Esophagus mucosa (tissue), 1 donor: ENCODE measurements at regions not wholly inside any gene's neighbourhood (a gene's known extent, or its start where the extent isn't known, plus 50 kb on each side); places are given as distances from the start of the nearest gene placed in this dataset.

Source experiments
- ATAC-seq: fragments of 200-7000 bp; cut with Tn5 transposase; one replicate; pipeline ENCODE4 v1.9.1; 2020
- donor health status: DM: yes; HTN: yes; CAD: no.

DNA sequence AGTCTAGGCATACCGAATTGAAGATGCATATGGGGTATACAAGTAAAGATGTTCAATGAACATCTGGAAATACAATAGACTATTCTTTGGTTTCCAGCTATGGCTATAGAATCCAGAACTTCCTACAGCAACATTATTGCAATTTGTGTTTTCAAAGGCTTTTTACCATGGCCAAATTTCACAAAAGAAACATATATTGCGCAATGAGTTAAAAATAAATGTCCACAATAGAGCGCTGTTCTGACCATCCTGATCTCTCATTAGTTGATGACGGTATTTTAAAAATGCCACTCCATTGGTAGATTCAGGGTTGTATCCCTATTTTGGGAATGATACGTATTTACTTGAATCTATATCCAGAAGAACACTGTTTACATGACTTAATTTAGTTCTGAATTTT is 139.2 kb downstream of the LINC00632 start:
- ATAC-seq = no peak

- no peak for ATAC-seq
Measured at GRCh38 chrX:140860718-140861117, 141.7 kb upstream of the SPANXB1 start.

DNA sequence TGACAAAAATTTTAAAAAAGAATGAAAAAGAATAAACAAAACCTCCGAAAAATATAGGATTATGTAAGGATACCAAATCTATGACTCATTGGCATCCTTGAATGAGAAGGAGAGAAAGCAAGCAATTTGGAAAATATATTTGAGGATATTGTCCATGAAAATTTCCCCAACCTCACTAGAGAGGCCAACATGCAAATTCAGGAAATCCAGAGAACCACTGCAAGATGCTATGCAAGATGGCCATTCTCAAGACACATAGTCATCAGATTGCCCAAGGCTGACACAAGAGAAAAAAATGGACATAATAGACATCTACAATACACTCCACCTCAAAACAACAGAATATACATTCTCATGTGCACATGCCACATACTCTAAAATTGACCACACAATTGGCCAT is 135.9 kb upstream of the SPANXB1 start:
- ATAC-seq = no peak

GRCh38 chrX:140912606-140913005 is 89.8 kb upstream of the SPANXB1 start:
- ATAC-seq = no peak

GRCh38 chrX:140913802-140914501 is 88.4 kb upstream of the SPANXB1 start:
- no peak for ATAC-seq

DNA sequence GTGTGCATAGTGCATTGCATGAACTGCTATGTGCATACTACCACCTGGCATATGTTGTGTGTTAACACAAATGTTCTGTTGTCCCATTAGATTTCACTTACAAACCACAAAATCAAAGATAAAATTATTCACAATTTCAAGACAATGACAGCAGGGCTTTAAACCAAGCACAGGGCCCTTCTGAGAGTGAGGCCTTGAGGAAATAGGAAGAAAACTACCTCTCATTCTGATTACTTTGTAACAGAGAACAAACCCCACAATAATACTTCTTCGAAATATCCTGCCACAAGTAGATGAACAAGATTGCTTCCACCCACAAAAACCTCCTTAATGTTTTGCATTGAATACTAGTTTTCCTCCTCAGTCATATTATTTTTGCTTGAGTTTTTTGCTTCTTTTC is 85.5 kb upstream of the SPANXB1 start:
- no peak for ATAC-seq

DNA sequence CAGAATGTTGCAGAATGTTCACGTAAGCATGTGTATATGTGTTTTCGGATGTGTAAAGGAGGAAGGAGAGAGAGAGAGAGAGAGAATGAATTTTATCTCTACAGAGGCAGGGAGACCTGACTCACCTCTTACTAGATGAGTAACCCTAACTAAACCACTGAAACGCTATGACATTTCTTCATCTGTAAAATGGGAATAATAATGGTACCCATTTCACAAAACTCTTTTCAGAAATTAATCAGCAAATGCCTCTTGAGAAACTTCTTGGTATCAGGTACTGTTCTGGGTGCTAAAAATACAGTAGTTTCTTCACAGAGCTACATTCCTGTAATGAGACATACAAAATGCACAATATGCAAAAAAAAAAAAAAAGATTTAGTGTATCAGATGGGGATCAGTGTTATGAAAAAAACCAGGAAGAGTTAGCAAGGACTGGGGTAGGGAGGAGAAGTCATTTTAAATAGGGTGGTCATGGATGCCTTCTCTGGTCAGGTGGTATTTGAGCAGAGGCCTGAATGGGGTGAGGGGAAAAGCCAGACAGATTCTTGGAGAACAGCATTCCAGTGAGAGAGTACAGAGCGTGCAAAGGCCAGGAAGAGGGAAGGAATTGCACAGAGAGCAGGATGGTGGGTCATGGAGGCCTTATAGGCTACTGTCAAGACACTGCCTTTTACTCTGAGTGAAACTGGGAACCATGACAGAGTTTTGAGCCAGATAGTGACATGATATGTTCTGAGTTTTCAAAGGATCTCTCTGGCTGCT is 84.9 kb upstream of the SPANXB1 start:
- ATAC-seq = no peak

- peak; percentile 52 for ATAC-seq
Measured at GRCh38 chrX:140918398-140919038, 83.9 kb upstream of the SPANXB1 start.

- ATAC-seq = no peak
Measured at GRCh38 chrX:140920416-140920815, 82.0 kb upstream of the SPANXB1 start.

DNA sequence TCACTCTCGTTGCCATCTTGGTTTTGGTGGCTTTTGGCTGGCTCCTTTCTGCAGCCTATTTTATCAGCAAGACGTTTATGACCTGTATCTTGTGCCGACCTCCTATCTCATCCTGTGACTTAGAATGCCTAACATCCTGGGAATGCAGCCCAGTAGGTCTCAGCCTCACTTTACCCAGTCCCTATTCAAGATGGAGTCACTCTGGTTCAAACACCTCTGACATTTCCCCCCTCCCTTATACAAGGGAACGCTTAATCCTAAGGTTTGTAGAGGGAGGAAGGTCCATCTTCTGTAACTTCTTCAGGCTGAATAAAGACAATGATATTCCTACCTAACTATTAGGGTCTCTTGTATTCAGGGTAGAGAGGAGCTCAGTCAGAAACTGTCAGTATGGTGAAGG is 79.3 kb upstream of the SPANXB1 start:
- ATAC-seq = no peak

DNA sequence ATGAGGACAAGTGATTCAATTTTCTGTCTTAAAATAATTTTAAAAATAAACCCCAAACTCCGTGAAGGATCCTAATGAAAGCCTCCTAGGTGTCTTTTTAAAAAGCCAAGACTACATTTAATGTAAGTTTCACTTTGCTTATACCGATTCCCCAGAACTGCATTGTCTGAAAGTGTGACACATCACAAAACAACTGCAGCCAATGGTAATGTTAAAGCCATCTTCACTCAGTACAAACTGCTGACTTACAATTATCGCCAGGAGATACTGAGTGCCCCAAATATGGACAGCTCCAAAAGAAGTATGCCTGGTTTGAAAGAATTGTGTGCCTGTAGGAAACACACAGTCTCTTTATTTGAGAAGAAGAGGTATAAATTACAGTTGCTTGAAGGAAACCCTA is 73.7 kb upstream of the SPANXB1 start:
- ATAC-seq = no peak

DNA sequence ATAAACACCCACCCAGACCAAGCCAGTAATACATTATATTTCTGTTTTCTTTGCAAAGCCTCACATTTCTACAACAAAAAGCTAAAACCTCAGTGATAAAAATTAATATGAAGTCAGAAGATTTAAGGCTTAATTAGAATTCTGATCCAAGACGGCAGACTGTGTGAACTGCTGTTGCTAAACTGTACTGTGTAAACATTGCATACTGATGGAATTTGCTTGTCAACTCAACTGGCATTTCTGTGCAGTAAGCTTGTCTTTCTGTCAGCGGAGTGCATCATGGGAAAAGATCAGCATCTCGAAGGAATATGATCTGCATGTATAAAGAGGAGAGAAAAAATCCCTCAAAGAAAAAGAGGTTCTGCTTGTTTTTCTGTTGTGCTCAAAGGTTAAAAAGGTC is 69.4 kb upstream of the SPANXB1 start:
- no peak for ATAC-seq

DNA sequence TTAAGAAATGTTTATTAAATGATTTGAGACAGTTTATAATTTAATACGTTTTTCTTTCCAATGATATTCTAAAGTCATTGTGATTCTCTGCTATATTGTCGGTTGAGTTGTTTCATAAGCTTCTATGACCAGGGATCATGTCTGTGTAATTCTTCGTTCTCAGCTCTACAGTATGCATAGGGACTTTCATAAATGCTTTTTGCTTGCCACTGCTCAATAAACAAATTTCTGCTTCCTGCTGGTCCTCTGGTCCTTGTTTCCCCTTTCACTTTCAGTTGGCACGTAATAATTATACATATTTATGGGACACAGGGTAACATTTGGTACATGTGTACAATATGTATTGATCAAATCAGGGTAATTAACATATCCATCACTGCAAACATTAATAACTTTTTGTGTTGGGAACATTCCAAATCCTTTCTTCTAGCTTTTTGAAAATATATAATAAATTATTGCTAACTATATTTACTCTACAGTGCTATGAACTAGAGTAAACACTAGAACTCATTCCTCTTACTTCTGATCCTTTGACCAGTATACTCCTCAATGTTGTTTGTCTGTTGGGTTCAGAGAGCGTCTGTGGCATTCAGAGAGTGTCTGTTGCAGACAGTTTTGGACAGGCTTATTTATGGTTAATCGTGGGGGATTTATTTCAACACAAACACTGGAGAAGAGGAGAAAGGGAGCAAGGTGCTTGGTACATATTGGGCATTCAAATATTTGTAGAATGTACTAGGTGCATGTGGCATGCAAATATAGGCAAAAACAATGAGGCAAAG is 68.3 kb upstream of the SPANXB1 start:
- ATAC-seq = no peak

- no peak for ATAC-seq
Measured at GRCh38 chrX:140943513-140943912, 58.9 kb upstream of the SPANXB1 start.

DNA sequence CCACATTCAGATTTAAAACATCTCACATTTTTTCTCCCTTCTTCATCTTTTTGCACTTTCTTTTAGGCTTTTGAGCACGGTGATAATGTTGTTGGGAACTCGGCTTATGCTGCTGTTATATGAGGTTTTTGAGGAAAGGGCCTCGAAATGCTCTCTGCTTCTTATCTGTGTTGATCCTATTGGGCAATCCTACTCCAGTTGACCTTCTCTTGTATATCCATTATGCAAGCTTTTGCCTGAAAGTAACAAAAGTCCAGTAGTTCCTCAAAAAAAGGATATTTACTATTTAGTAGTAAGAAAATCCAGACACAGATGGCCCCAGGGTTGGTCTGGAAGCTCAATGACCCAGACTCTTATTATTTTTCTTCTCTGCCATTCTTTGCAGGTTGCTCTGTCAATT is 57.7 kb upstream of the SPANXB1 start:
- ATAC-seq = no peak

GRCh38 chrX:140948827-140949226 is 53.6 kb upstream of the SPANXB1 start:
- no peak for ATAC-seq

GRCh38 chrX:140949233-140949632 is 53.2 kb upstream of the SPANXB1 start:
- ATAC-seq = no peak
